ENCODE measurements at regions not wholly inside any gene's neighbourhood (a gene's known extent, or its start where the extent isn't known, plus 50 kb on each side); places are given as distances from the start of the nearest gene placed in this dataset.

GRCh38 chr2:240286596-240286995 is 146.1 kb upstream of the OTOS start:
- ATAC-seq (ENCODE audit: low FRiP score) (no peak), DNase-seq (ENCODE audit: low spot score) (no peak)
- TF ChIP-seq, protein P1, sequence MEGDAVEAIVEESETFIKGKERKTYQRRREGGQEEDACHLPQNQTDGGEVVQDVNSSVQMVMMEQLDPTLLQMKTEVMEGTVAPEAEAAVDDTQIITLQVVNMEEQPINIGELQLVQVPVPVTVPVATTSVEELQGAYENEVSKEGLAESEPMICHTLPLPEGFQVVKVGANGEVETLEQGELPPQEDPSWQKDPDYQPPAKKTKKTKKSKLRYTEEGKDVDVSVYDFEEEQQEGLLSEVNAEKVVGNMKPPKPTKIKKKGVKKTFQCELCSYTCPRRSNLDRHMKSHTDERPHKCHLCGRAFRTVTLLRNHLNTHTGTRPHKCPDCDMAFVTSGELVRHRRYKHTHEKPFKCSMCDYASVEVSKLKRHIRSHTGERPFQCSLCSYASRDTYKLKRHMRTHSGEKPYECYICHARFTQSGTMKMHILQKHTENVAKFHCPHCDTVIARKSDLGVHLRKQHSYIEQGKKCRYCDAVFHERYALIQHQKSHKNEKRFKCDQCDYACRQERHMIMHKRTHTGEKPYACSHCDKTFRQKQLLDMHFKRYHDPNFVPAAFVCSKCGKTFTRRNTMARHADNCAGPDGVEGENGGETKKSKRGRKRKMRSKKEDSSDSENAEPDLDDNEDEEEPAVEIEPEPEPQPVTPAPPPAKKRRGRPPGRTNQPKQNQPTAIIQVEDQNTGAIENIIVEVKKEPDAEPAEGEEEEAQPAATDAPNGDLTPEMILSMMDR (IDR thresholded peaks at IDR 0.05) = no peak

- ATAC-seq (ENCODE audit: low FRiP score) (peak; percentile 40), DNase-seq (ENCODE audit: low spot score) (no peak)
- TF ChIP-seq, protein P1 (IDR thresholded peaks at IDR 0.05) = no peak
Observed at GRCh38 chr2:240287011-240287410, 146.6 kb upstream of the OTOS start.

- TF ChIP-seq, protein P1 (IDR thresholded peaks at IDR 0.05) = no peak
- peak; percentile 9 for ATAC-seq (ENCODE audit: low FRiP score)
- no peak for DNase-seq (ENCODE audit: low spot score)
Observed at GRCh38 chr2:240287496-240288086, 147.1 kb upstream of the OTOS start.

- DNase-seq (ENCODE audit: low spot score) (no peak), ATAC-seq (ENCODE audit: low FRiP score) (no peak)
- TF ChIP-seq, protein P1 (IDR thresholded peaks at IDR 0.05) = no peak
Observed at GRCh38 chr2:240288087-240288521, 147.4 kb upstream of the GPC1 start.

DNA sequence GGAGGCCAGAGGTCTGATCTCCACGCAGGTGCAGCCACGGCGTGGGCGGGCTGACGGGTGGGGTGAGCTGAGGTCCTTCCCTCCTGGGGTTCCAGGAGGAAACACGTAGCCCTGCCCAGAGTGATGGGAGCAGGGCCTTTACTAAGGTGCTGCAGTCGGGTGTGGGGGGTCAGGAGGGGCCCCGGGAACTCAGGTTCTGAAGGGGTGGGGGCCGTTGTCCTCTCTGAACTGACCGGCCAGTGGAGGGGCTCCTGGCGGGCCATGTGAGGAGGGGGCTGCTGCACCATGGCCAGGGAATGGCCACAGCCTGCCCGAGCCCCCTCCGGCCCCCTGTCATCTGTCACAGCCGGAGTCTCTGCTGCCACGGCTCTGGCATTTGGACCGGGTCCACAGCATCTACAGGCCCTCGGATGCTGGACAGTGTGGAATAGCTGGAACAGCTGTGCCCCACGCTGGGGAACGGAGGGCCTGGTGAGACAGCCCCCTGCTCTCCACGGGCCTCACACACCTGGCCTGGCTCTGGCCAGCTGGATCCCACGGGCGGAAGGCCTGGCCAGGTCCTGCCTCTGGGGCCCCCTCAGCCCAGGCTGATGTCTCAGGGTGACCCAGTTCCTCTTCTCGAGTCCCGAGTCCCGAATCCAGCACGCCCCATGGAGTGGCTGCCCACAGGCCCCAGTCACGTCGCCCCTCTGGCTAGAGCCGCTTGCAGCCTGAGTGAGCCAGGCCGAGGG is 145.6 kb upstream of the GPC1 start:
- ATAC-seq (ENCODE audit: low FRiP score) (no peak), DNase-seq (ENCODE audit: low spot score) (no peak)
- TF ChIP-seq, protein P1 (IDR thresholded peaks at IDR 0.05) = no peak

- TF ChIP-seq, protein P1 (IDR thresholded peaks at IDR 0.05) = no peak
- ATAC-seq (ENCODE audit: low FRiP score) (no peak), DNase-seq (ENCODE audit: low spot score) (peak; percentile 11)
Observed at GRCh38 chr2:240290432-240291336, 144.8 kb upstream of the GPC1 start.

All from omental fat pad (tissue), 3 donors.